ENCODE measurements at regions not wholly inside any gene's neighbourhood (a gene's known extent, or its start where the extent isn't known, plus 50 kb on each side); places are given as distances from the start of the nearest gene placed in this dataset.
"Not testable (repeated sequence)": the region's sequence is repeated elsewhere in the genome, so short reads cannot be mapped to it uniquely, and the experiment has no call there.

GRCh38 chr4:72767618-72768302 is 198.7 kb upstream of the ADAMTS3 start:
- no peak for DNase-seq

- DNase-seq: not testable (repeated sequence)
Measured at GRCh38 chr4:72765788-72766187, 196.8 kb upstream of the ADAMTS3 start.

GRCh38 chr4:72761368-72762038 is 192.5 kb upstream of the ADAMTS3 start:
- no peak for DNase-seq

- DNase-seq: not testable (repeated sequence)
Measured at GRCh38 chr4:72753414-72753813, 184.4 kb upstream of the ADAMTS3 start.

- DNase-seq: no peak
Measured at GRCh38 chr4:72744103-72744725, 175.2 kb upstream of the ADAMTS3 start.

- DNase-seq: no peak
Measured at GRCh38 chr4:72743078-72743477, 174.1 kb upstream of the ADAMTS3 start.

GRCh38 chr4:72715299-72715698 is 146.3 kb upstream of the ADAMTS3 start:
- DNase-seq: no peak

GRCh38 chr4:72714482-72715279 is 145.7 kb upstream of the ADAMTS3 start:
- no peak for DNase-seq

- no peak for DNase-seq
Measured at GRCh38 chr4:72712997-72713396, 144.0 kb upstream of the ADAMTS3 start.

GRCh38 chr4:72709475-72709874 is 140.5 kb upstream of the ADAMTS3 start:
- DNase-seq: no peak

GRCh38 chr4:72706684-72707083 is 137.7 kb upstream of the ADAMTS3 start:
- no peak for DNase-seq

- DNase-seq: not testable (repeated sequence)
Measured at GRCh38 chr4:72704925-72705640, 136.1 kb upstream of the ADAMTS3 start.

GRCh38 chr4:72702948-72703347 is 133.9 kb upstream of the ADAMTS3 start:
- DNase-seq: no peak

GRCh38 chr4:72701987-72702819 is 133.2 kb upstream of the ADAMTS3 start:
- DNase-seq: peak; percentile 2 to 9

- no peak for DNase-seq
Measured at GRCh38 chr4:72690771-72691170, 121.8 kb upstream of the ADAMTS3 start.

GRCh38 chr4:72689923-72690322 is 120.9 kb upstream of the ADAMTS3 start:
- no peak for DNase-seq

- not testable (repeated sequence) for DNase-seq
Measured at GRCh38 chr4:72686390-72686789, 117.4 kb upstream of the ADAMTS3 start.

GRCh38 chr4:72679666-72680065 is 110.6 kb upstream of the ADAMTS3 start:
- DNase-seq: no peak

- no peak for DNase-seq
Measured at GRCh38 chr4:72677886-72678285, 108.9 kb upstream of the ADAMTS3 start.

- no peak for DNase-seq
Measured at GRCh38 chr4:72677265-72677664, 108.2 kb upstream of the ADAMTS3 start.

GRCh38 chr4:72671980-72672379 is 103.0 kb upstream of the ADAMTS3 start:
- no peak for DNase-seq

- no peak for DNase-seq
Measured at GRCh38 chr4:72670521-72670920, 101.5 kb upstream of the ADAMTS3 start.

Data from activated CD4-positive, alpha-beta T cell treated with anti-CD3 and anti-CD28 coated beads for 4 hours (primary cell).